ENCODE measurements at regions not wholly inside any gene's neighbourhood (a gene's known extent, or its start where the extent isn't known, plus 50 kb on each side); places are given as distances from the start of the nearest gene placed in this dataset.

- Histone ChIP-seq H2AFZ (no peak overlapping the region), H3K4me3 (no peak overlapping the region), H3K36me3 (replicated peaks; ENCODE audit: insufficient read depth, low read depth) (no peaks in the 10 kb centered on the region), H3K27me3 (no peaks in the 10 kb centered on the region), H3K9me3 (ENCODE audit: low read depth) (no peaks in the 10 kb centered on the region), H3K79me2 (no peaks in the 10 kb centered on the region), H3K27ac (no peak overlapping the region), H3K4me2 (no peak overlapping the region), H3K9me2 (replicated peaks; ENCODE audit: insufficient read depth) (no peaks in the 10 kb centered on the region), H4K20me1 (ENCODE audit: insufficient read depth, poor library complexity, severe bottlenecking) (no peaks in the 10 kb centered on the region), H3K4me1 (ENCODE audit: insufficient read depth) (no peaks in the 10 kb centered on the region)
- no peak for TF ChIP-seq EZH2 (IDR thresholded peaks at IDR 0.05; ENCODE audit: borderline replicate concordance)
- no peak for TF ChIP-seq CTCF (IDR thresholded peaks at IDR 0.05; ENCODE audit: poor library complexity)
- TF ChIP-seq EZH2phosphoT487 (IDR thresholded peaks at IDR 0.05; ENCODE audit: low read depth, severe bottlenecking, unreplicated experiment) = no peak
- WGBS (ENCODE audit: low lambda C conversion rate, missing lambda C conversion rate) = 84% methylated on average over 3 of the region's 3 CpGs
- DNase-seq (ENCODE audit: low spot score) = no peak
Observed at GRCh38 chr15:53412542-53412941, 346.9 kb downstream of the WDR72 start.

GRCh38 chr15:53404930-53405493, 354.5 kb downstream of the WDR72 start:
- no peaks in the 10 kb centered on the region for H3K27me3 ChIP-seq
- H3K27ac ChIP-seq = no peak overlapping the region
- no peaks in the 10 kb centered on the region for H3K9me3 ChIP-seq (ENCODE audit: low read depth)
- no peaks in the 10 kb centered on the region for H3K4me1 ChIP-seq (ENCODE audit: insufficient read depth)
- no peaks in the 10 kb centered on the region for H3K36me3 ChIP-seq (replicated peaks; ENCODE audit: insufficient read depth, low read depth)
- H2AFZ ChIP-seq = no peak overlapping the region
- H3K4me2 ChIP-seq = no peak overlapping the region
- H4K20me1 ChIP-seq (ENCODE audit: insufficient read depth, poor library complexity, severe bottlenecking) = no peaks in the 10 kb centered on the region
- 63% methylated on average over 1 of the region's 1 CpG for WGBS (ENCODE audit: low lambda C conversion rate, missing lambda C conversion rate)
- H3K9me2 ChIP-seq (replicated peaks; ENCODE audit: insufficient read depth) = no peaks in the 10 kb centered on the region
- H3K4me3 ChIP-seq = no peak overlapping the region
- no peaks in the 10 kb centered on the region for H3K79me2 ChIP-seq
- DNase-seq (ENCODE audit: low spot score) = no peak
- TF ChIP-seq CTCF (IDR thresholded peaks at IDR 0.05; ENCODE audit: poor library complexity) = no peak
- TF ChIP-seq EZH2phosphoT487 (IDR thresholded peaks at IDR 0.05; ENCODE audit: low read depth, severe bottlenecking, unreplicated experiment) = no peak
- TF ChIP-seq EZH2 (IDR thresholded peaks at IDR 0.05; ENCODE audit: borderline replicate concordance) = no peak

GRCh38 chr15:53401503-53401902, 358.0 kb downstream of the WDR72 start:
- TF ChIP-seq EZH2 (IDR thresholded peaks at IDR 0.05; ENCODE audit: borderline replicate concordance) = no peak
- TF ChIP-seq CTCF (IDR thresholded peaks at IDR 0.05; ENCODE audit: poor library complexity) = no peak
- TF ChIP-seq EZH2phosphoT487 (IDR thresholded peaks at IDR 0.05; ENCODE audit: low read depth, severe bottlenecking, unreplicated experiment) = no peak

More at GRCh38 chr15:53401503-53401902, 358.0 kb downstream of the WDR72 start:
- H3K27me3 ChIP-seq = no peaks in the 10 kb centered on the region
- H3K79me2 ChIP-seq = no peaks in the 10 kb centered on the region
- no peaks in the 10 kb centered on the region for H3K9me2 ChIP-seq (replicated peaks; ENCODE audit: insufficient read depth)
- no peak overlapping the region for H3K4me2 ChIP-seq
- no peak overlapping the region for H2AFZ ChIP-seq
- H3K27ac ChIP-seq = no peak overlapping the region
- WGBS (ENCODE audit: low lambda C conversion rate, missing lambda C conversion rate) = 100% methylated on average over 2 of the region's 2 CpGs
- H3K4me1 ChIP-seq (ENCODE audit: insufficient read depth) = no peaks in the 10 kb centered on the region
- DNase-seq (ENCODE audit: low spot score) = no peak
- no peak overlapping the region for H3K4me3 ChIP-seq
- H4K20me1 ChIP-seq (ENCODE audit: insufficient read depth, poor library complexity, severe bottlenecking) = no peaks in the 10 kb centered on the region
- H3K36me3 ChIP-seq (replicated peaks; ENCODE audit: insufficient read depth, low read depth) = no peaks in the 10 kb centered on the region
- H3K9me3 ChIP-seq (ENCODE audit: low read depth) = no peaks in the 10 kb centered on the region
